ENCODE measurements at regions not wholly inside any gene's neighbourhood (a gene's known extent, or its start where the extent isn't known, plus 50 kb on each side); places are given as distances from the start of the nearest gene placed in this dataset.

- TF ChIP-seq CEBPB (IDR thresholded peaks at IDR 0.05): no peak
- TF ChIP-seq TAF1 (IDR thresholded peaks at IDR 0.05; ENCODE audit: low read depth): no peak
- no peak for TF ChIP-seq ZBTB7A (IDR thresholded peaks at IDR 0.05; ENCODE audit: low read depth)
- no peak for TF ChIP-seq REST (IDR thresholded peaks at IDR 0.05; ENCODE audit: low read depth)
These were observed 278.1 kb upstream of the CDH18 start for GRCh38 chr5:20266066-20266465.

- TF ChIP-seq TAF1 (IDR thresholded peaks at IDR 0.05; ENCODE audit: low read depth) (no peak), TEAD4 (IDR thresholded peaks at IDR 0.05) (no peak), RAD21 (IDR thresholded peaks at IDR 0.05; ENCODE audit: low read depth) (no peak), REST (IDR thresholded peaks at IDR 0.05; ENCODE audit: low read depth) (no peak), USF1 (IDR thresholded peaks at IDR 0.05) (no peak), CEBPB (IDR thresholded peaks at IDR 0.05) (no peak), YY1 (IDR thresholded peaks at IDR 0.05; ENCODE audit: low read depth) (no peak), CREB1 (IDR thresholded peaks at IDR 0.05; ENCODE audit: low read depth) (no peak), EP300 (IDR thresholded peaks at IDR 0.05; ENCODE audit: borderline replicate concordance) (no peak), ZBTB7A (IDR thresholded peaks at IDR 0.05; ENCODE audit: low read depth) (no peak), MAX (IDR thresholded peaks at IDR 0.05) (no peak), TCF12 (IDR thresholded peaks at IDR 0.05; ENCODE audit: low read depth) (no peak), EGR1 (IDR thresholded peaks at IDR 0.05) (no peak), FOXM1 (IDR thresholded peaks at IDR 0.05; ENCODE audit: borderline replicate concordance, low read depth) (no peak)
These were observed 274.9 kb upstream of the CDH18 start for GRCh38 chr5:20262896-20263295.

- TF ChIP-seq REST (IDR thresholded peaks at IDR 0.05; ENCODE audit: low read depth) (no peak), TEAD4 (IDR thresholded peaks at IDR 0.05) (no peak), EP300 (IDR thresholded peaks at IDR 0.05; ENCODE audit: borderline replicate concordance) (no peak), TCF12 (IDR thresholded peaks at IDR 0.05; ENCODE audit: low read depth) (no peak), TAF1 (IDR thresholded peaks at IDR 0.05; ENCODE audit: low read depth) (no peak), YY1 (IDR thresholded peaks at IDR 0.05; ENCODE audit: low read depth) (no peak), CREB1 (IDR thresholded peaks at IDR 0.05; ENCODE audit: low read depth) (no peak)
These were observed 266.7 kb upstream of the CDH18 start for GRCh38 chr5:20254748-20255147.

- TF ChIP-seq MAX (IDR thresholded peaks at IDR 0.05) (no peak), YY1 (IDR thresholded peaks at IDR 0.05; ENCODE audit: low read depth) (no peak), RAD21 (IDR thresholded peaks at IDR 0.05; ENCODE audit: low read depth) (no peak), NFIC (IDR thresholded peaks at IDR 0.05) (no peak), USF1 (IDR thresholded peaks at IDR 0.05) (no peak), TCF12 (IDR thresholded peaks at IDR 0.05; ENCODE audit: low read depth) (no peak), EGR1 (IDR thresholded peaks at IDR 0.05) (no peak), ZBTB7A (IDR thresholded peaks at IDR 0.05; ENCODE audit: low read depth) (no peak), CEBPB (IDR thresholded peaks at IDR 0.05) (no peak), REST (IDR thresholded peaks at IDR 0.05; ENCODE audit: low read depth) (no peak), TEAD4 (IDR thresholded peaks at IDR 0.05) (no peak), EP300 (IDR thresholded peaks at IDR 0.05; ENCODE audit: borderline replicate concordance) (no peak), TAF1 (IDR thresholded peaks at IDR 0.05; ENCODE audit: low read depth) (no peak), CREB1 (IDR thresholded peaks at IDR 0.05; ENCODE audit: low read depth) (no peak), FOXM1 (IDR thresholded peaks at IDR 0.05; ENCODE audit: borderline replicate concordance, low read depth) (no peak)
These were observed 260.1 kb upstream of the CDH18 start for GRCh38 chr5:20248118-20248517.

All from Ishikawa (cell line).